Cerebellar nuclear complex (tissue), 1 donor: ENCODE measurements at regions not wholly inside any gene's neighbourhood (a gene's known extent, or its start where the extent isn't known, plus 50 kb on each side); places are given as distances from the start of the nearest gene placed in this dataset.
A peak's percentile ranks its signal among the peaks of the same experiment; 100 is the strongest.

Experiments
- DNase-seq, 2 experiments: peaks; one replicate each; lab custom pipeline; 2025; lab: John Stamatoyannopoulos, UW

- DNase-seq, result no peak
These were observed 94.1 kb downstream of the SIK1 start for GRCh38 chr21:43332861-43333297.

- DNase-seq, result no peak
These were observed 94.7 kb downstream of the SIK1 start for GRCh38 chr21:43331962-43332828.

- DNase-seq, result no peak
These were observed 95.6 kb downstream of the SIK1 start for GRCh38 chr21:43331111-43331961.

- no peak for DNase-seq
These were observed 96.5 kb downstream of the SIK1 start for GRCh38 chr21:43330306-43330881.

- DNase-seq, result no peak
These were observed 97.1 kb downstream of the SIK1 start for GRCh38 chr21:43329711-43330269.

GRCh38 chr21:43328958-43329691 is 97.8 kb downstream of the SIK1 start:
- no peak for DNase-seq

- no peak for DNase-seq
These were observed 98.6 kb downstream of the SIK1 start for GRCh38 chr21:43328185-43328957.

- DNase-seq, result no peak
These were observed 100.8 kb downstream of the SIK1 start for GRCh38 chr21:43325968-43326715.

GRCh38 chr21:43325036-43325435 is 101.9 kb downstream of the SIK1 start:
- no peak for DNase-seq

GRCh38 chr21:43324596-43324995 is 102.3 kb downstream of the SIK1 start:
- DNase-seq, result no peak

- DNase-seq, result peak in 1 of 2 experiments; percentile 47
These were observed 103.5 kb downstream of the SIK1 start for GRCh38 chr21:43323244-43324005.

GRCh38 chr21:43322805-43323204 is 104.1 kb downstream of the SIK1 start:
- DNase-seq, result no peak

- no peak for DNase-seq
These were observed 104.6 kb downstream of the SIK1 start for GRCh38 chr21:43322311-43322710.

GRCh38 chr21:43321611-43322010 is 105.3 kb downstream of the SIK1 start:
- no peak for DNase-seq

GRCh38 chr21:43321111-43321510 is 105.8 kb downstream of the SIK1 start:
- DNase-seq, result no peak

- DNase-seq, result no peak
These were observed 106.4 kb downstream of the SIK1 start for GRCh38 chr21:43320526-43320925.

- DNase-seq, result no peak
These were observed 107.8 kb downstream of the SIK1 start for GRCh38 chr21:43318841-43319781.

GRCh38 chr21:43318368-43318767 is 108.6 kb downstream of the SIK1 start:
- no peak for DNase-seq
